Spleen (tissue), 11 donors: ENCODE measurements at regions not wholly inside any gene's neighbourhood (a gene's known extent, or its start where the extent isn't known, plus 50 kb on each side); places are given as distances from the start of the nearest gene placed in this dataset.
"Not testable (repeated sequence)": the region's sequence is repeated elsewhere in the genome, so short reads cannot be mapped to it uniquely, and the experiment has no call there.

Experiments
- DNase-seq: peaks from one replicate; pipeline ENCODE4 v3.0.0-alpha.2; 2020
- H3K27ac ChIP-seq, 8 donors: fragments of 200-600 bp; sonication (generic) in 7 of 8; 1 replicate in 4 of 8; 2 replicates in 4 of 8; pipeline versions ENCODE4 v1.5.0 to v1.8.0; 2016 to 2021; ENCODE audit warnings: inconsistent platforms in 4 of 8, mild to moderate bottlenecking in 4 of 8, moderate library complexity in 1 of 8
- H3K27me3 ChIP-seq, 7 donors: fragments of 200-600 bp; sonication (generic) in 6 of 7; replicated peaks in 1 of 7; 1 replicate in 4 of 7; 2 replicates in 3 of 7; pipeline versions ENCODE4 v1.5.0 to v1.8.0; 2016 to 2021; ENCODE audit warnings: inconsistent platforms in 3 of 7, mild to moderate bottlenecking in 1 of 7
- H3K36me3 ChIP-seq, 6 donors: fragments of 200-600 bp; sonication (generic) in 5 of 6; 1 replicate in 4 of 6; 2 replicates in 2 of 6; pipeline versions ENCODE4 v1.5.0 to v1.8.0; 2016 to 2021; ENCODE audit warnings: inconsistent platforms in 2 of 6
- H3K4me1 ChIP-seq, 6 donors: fragments of 200-600 bp; sonication (generic) in 5 of 6; 1 replicate in 3 of 6; 2 replicates in 3 of 6; pipeline versions ENCODE4 v1.5.0 to v1.8.0; 2016 to 2021; ENCODE audit warnings: inconsistent platforms in 3 of 6
- H3K4me3 ChIP-seq, 8 donors: fragments of 200-600 bp; sonication (generic) in 7 of 8; 1 replicate in 4 of 8; 2 replicates in 4 of 8; pipeline versions ENCODE4 v1.5.0 to v1.8.0; 2016 to 2021; ENCODE audit warnings: inconsistent platforms in 4 of 8, mild to moderate bottlenecking in 4 of 8, moderate library complexity in 2 of 8
- H3K9me3 ChIP-seq, 8 donors: fragments of 200-600 bp; sonication (generic) in 7 of 8; 1 replicate in 4 of 8; 2 replicates in 4 of 8; pipeline versions ENCODE4 v1.5.0 to v1.8.0; 2016 to 2021; ENCODE audit warnings: inconsistent platforms in 4 of 8
- POLR2A ChIP-seq, 3 donors: fragments of 450-650 bp; IDR thresholded peaks; one replicate each; pipeline ENCODE4 v1.5.1; 2017; ENCODE audit warnings: antibody characterized with exemption in 3 of 3, mild to moderate bottlenecking in 1 of 3
- POLR2AphosphoS5 ChIP-seq, 3 donors: sonication (generic); formaldehyde crosslinking; IDR thresholded peaks; one replicate each; pipeline ENCODE4 v1.5.1; 2017; ENCODE audit warnings: antibody characterized with exemption in 3 of 3
- WGBS, 5 donors: extraction: QIAGEN DNeasy Blood & Tissue Kit in 3 of 5; methylation state at CpG; one replicate each; pipeline versions ENCODE4 v1.1.5 to v1.1.7; 2013 to 2018; 5-methylcytosine and 5-hydroxymethylcytosine counted together
- intact Hi-C: fragments of 100-400 bp; cut with DNase I; formaldehyde crosslinking; loops from one replicate; pipeline ENCODE4 v1.15.0; 2023; ENCODE audit warnings: low total_unique reads
- TF ChIP-seq, protein P1 (sequence below), 11 experiments: fragments of 200-600 bp in 7 of 11; fragments of 450-650 bp in 4 of 11; sonication (generic) in 4 of 11; IDR thresholded peaks in 8 of 11; conservative IDR thresholded peaks in 3 of 11; 1 replicate in 7 of 11; 2 replicates in 4 of 11; pipeline versions ENCODE4 v1.4.0 to v1.8.0; 2016 to 2021; ENCODE audit warnings: antibody characterized with exemption in 11 of 11, inconsistent platforms in 4 of 11, mild to moderate bottlenecking in 1 of 11
- donor health status: healthy with polysubstance abuse.
- donor health status: DM: no; HTN: no; CAD: no; lungs with moderate emphysema.
- donor health status: DM: no; HTN: no; CAD: no.
- donor health status: Bipolar disorder and iron deficiency.
- donor health status: healthy.
- donor health status: DM: no; HTN: no; CAD: no.
- donor health status: DM: yes; HTN: yes; CAD: no.

DNA sequence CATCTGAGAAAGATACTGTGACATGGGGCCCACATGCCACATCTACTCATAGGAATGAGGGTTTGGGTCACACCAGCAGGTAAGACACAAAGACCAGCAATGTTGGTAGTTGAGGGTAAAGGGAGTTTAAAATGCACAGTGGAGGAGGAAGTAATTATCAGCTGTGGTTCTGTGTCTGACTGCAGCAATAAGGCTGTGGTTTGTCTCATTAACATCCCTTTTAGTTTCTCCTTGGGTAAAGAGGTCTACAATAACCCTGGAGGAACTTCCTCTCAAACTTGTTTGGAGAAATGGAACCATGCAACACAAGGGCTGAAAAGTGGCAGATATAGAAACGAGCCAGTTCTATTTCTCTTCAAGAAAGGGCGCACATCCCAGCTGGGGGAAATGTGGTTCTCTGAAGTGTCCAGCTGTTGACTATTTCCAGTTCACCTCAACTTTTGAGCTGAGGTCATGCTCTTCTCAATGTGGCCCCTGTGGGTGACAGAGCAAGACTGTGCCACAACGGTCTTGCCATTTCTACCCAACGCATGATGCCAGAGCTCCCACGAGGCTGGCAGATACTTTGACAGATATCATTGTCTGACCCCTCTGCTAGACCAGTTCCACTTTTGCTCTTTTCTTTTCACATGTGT is 234.3 kb downstream of the SQOR start:
- Histone ChIP-seq H3K9me3 (peaks cover 0 to 31% (median 22%) of the 10 kb centered on the region in 8 donors), H3K27ac (no peak overlapping the region), H3K4me3 (no peak overlapping the region), H3K36me3 (no peaks in the 10 kb centered on the region), H3K4me1 (no peaks in the 10 kb centered on the region), H3K27me3 (no peaks in the 10 kb centered on the region)
- intact Hi-C loops = no loop called here
- WGBS, 5 donors = 60 to 76% (median 68%) methylated on average over 5 of the region's 5 CpGs
- DNase-seq = no peak
- TF ChIP-seq, protein P1, sequence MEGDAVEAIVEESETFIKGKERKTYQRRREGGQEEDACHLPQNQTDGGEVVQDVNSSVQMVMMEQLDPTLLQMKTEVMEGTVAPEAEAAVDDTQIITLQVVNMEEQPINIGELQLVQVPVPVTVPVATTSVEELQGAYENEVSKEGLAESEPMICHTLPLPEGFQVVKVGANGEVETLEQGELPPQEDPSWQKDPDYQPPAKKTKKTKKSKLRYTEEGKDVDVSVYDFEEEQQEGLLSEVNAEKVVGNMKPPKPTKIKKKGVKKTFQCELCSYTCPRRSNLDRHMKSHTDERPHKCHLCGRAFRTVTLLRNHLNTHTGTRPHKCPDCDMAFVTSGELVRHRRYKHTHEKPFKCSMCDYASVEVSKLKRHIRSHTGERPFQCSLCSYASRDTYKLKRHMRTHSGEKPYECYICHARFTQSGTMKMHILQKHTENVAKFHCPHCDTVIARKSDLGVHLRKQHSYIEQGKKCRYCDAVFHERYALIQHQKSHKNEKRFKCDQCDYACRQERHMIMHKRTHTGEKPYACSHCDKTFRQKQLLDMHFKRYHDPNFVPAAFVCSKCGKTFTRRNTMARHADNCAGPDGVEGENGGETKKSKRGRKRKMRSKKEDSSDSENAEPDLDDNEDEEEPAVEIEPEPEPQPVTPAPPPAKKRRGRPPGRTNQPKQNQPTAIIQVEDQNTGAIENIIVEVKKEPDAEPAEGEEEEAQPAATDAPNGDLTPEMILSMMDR (IDR thresholded peaks at IDR 0.05 in 8 of 11, conservative IDR thresholded peaks at IDR 0.05 in 3 of 11) = no peak
- TF ChIP-seq POLR2A (IDR thresholded peaks at IDR 0.05) = no peak
- TF ChIP-seq POLR2AphosphoS5 (IDR thresholded peaks at IDR 0.05) = no peak

DNA sequence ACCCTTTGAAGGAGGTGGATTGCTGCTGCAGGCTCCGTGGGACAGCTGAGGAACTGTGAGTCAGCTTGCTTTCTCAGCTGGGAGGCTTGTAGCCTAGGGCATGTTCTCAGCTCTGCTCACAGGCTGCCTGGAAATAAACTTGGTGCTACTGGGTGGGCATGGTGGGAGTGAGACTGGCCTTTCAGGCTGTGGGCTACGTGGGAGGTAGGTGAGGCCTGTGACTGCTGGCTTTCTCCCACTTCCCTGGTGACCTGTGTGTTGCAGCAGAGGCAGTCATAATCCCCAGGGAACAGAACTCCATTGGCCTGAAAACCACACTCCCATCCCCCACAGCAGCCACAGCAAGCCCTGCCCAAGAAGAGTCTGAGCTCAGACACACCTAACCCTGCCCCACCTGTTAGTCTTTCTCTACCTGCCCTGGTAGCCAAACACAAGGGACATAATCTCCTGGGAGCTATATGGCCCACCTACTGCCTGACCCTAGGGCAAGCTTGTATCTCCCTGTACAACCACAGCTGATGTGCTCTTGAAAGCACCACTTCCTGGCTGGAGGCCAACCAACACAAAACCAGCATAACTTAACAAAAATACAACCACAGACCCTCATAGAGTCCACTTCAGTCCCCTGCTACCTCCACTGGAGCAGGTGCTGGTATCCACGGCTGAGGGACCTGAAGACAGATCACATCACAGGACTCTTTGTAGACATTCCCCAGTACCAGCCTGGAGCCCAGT is 236.5 kb downstream of the SQOR start:
- 65 to 84% (median 72%) methylated on average over 3 of the region's 3 CpGs for WGBS, 5 donors

DNA sequence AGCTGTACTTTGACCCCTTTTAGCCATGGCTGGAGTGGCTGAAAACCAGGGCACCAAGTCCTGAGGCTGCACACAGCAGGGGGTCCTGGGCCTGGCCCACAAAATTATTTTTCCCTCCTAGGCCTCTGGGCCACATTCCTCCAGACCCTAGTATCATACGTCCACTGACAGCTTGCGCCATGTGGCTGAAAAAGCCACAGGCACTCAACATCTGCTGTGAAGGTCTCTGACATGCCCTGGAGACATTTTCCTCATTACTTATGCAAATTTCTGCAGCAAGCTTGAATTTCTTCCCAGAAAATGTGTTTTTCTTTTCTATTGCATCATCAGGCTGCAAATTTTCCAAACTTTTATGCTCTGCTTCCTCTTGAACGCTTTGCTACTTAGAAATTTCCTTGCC is 239.0 kb downstream of the SQOR start:
- no peak for DNase-seq
- Histone ChIP-seq H3K9me3 (peaks cover 0 to 39% (median 22%) of the 10 kb centered on the region in 8 donors), H3K36me3 (no peaks in the 10 kb centered on the region), H3K4me3 (no peak overlapping the region), H3K27me3 (no peaks in the 10 kb centered on the region), H3K27ac (no peak overlapping the region), H3K4me1 (no peaks in the 10 kb centered on the region)
- 76 to 87% (median 81%) methylated on average over 3 of the region's 3 CpGs for WGBS, 5 donors
- TF ChIP-seq POLR2AphosphoS5 (IDR thresholded peaks at IDR 0.05) (no peak), POLR2A (IDR thresholded peaks at IDR 0.05) (no peak)
- TF ChIP-seq, protein P1 (IDR thresholded peaks at IDR 0.05 in 8 of 11, conservative IDR thresholded peaks at IDR 0.05 in 3 of 11) = no peak
- intact Hi-C loops = no loop called here

More for the DNA sequence above, 236.5 kb downstream of the SQOR start:
- no peaks in the 10 kb centered on the region for H3K36me3 ChIP-seq
- intact Hi-C loops = no loop called here
- no peaks in the 10 kb centered on the region for H3K27me3 ChIP-seq
- no peak overlapping the region for H3K27ac ChIP-seq
- H3K4me3 ChIP-seq = no peak overlapping the region
- H3K4me1 ChIP-seq = no peaks in the 10 kb centered on the region
- peaks cover 0 to 39% (median 22%) of the 10 kb centered on the region in 8 donors for H3K9me3 ChIP-seq
- TF ChIP-seq POLR2A (IDR thresholded peaks at IDR 0.05) (no peak), POLR2AphosphoS5 (IDR thresholded peaks at IDR 0.05) (no peak)
- TF ChIP-seq, protein P1 (IDR thresholded peaks at IDR 0.05 in 8 of 11, conservative IDR thresholded peaks at IDR 0.05 in 3 of 11) = no peak
- no peak for DNase-seq

DNA sequence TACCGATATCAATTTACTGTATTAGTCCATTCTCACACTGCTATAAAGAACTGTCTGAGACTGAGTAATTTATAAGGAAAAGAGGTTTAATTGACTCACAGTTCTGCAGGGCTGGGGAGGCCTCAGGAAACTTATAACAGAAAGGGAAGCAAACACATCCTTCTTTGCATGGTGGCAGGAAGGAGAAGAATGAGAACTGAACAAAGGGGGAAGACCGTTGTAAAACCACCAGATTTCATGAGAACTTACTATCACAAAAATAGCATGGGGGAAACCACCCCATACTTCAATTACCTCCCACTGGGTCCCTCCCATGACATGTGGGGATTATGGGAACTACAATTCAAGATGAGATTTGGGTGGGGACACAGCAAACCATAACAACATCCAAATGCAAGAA is 239.7 kb downstream of the SQOR start:
- H3K4me3 ChIP-seq, H3K4me1 ChIP-seq, intact Hi-C loops, DNase-seq, H3K27me3 ChIP-seq, H3K36me3 ChIP-seq, H3K27ac ChIP-seq: not testable (repeated sequence)
- H3K9me3 ChIP-seq = peaks cover 0 to 39% (median 21%) of the 10 kb centered on the region in 8 donors
- 47 to 63% (median 56%) methylated on average over 2 of the region's 2 CpGs for WGBS, 5 donors
